Fibroblast of the aortic adventitia (primary cell): ENCODE measurements at regions not wholly inside any gene's neighbourhood (a gene's known extent, or its start where the extent isn't known, plus 50 kb on each side); places are given as distances from the start of the nearest gene placed in this dataset.
"Not testable (repeated sequence)": the region's sequence is repeated elsewhere in the genome, so short reads cannot be mapped to it uniquely, and the experiment has no call there.

Experiments used
- DNase-seq: peaks from one replicate; pipeline ENCODE4 v3.0.0-alpha.2; 2010; ENCODE audit warnings: low read depth
- H3K4me3 ChIP-seq: 2 replicates; pipeline ENCODE4 v1.5.1; 2011; ENCODE audit warnings: low read depth, mild to moderate bottlenecking, control low read depth, low read length, moderate library complexity

DNA sequence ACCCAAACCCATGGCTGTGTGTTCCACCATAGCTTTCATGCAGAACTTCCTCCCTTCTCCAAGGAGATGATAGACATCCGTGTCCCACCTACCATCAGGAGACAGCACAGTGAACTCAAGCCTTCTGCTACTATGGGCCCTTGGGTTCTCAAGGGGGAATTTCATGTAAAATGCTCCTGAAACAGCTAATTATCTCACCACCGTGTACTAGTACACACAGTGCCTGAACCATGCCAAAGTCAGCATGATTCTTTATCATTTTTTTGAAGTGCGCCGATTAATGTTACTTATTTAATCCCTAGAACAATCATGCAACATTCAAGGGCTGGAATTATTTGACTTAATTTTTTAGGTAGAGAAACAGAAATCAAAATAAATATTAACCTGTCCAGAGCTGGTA lies 147.2 kb downstream of the PPIAL4A start:
- not testable (repeated sequence) for H3K4me3 ChIP-seq, DNase-seq

DNA sequence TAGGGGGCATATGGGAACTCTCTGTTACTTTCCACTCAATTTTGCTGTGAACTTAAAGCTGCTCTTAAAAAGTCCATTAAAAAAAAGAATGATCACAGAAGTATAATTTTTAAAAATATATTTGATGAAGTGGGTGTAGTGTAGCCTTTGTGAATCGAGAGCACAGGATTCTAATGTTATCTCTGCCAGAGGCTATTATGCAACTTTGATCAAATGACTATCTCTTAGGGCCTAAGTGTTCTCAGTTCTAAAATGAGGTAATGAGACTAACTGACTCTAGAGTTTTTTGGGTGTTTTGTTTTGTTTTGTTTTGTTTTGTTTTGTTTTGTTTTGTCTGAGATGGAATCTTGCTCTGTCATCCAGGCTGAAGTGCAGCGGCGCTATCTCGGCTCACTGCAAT lies 143.2 kb downstream of the FAM72B start:
- not testable (repeated sequence) for H3K4me3 ChIP-seq, DNase-seq

GRCh38 chr1:121041497-121041896 lies 142.6 kb downstream of the FAM72B start:
- DNase-seq, H3K4me3 ChIP-seq: not testable (repeated sequence)

GRCh38 chr1:121042882-121043281 lies 141.3 kb downstream of the FAM72B start:
- not testable (repeated sequence) for H3K4me3 ChIP-seq, DNase-seq

GRCh38 chr1:121048293-121048752 lies 135.8 kb downstream of the FAM72B start:
- H3K4me3 ChIP-seq, DNase-seq: not testable (repeated sequence)

DNA sequence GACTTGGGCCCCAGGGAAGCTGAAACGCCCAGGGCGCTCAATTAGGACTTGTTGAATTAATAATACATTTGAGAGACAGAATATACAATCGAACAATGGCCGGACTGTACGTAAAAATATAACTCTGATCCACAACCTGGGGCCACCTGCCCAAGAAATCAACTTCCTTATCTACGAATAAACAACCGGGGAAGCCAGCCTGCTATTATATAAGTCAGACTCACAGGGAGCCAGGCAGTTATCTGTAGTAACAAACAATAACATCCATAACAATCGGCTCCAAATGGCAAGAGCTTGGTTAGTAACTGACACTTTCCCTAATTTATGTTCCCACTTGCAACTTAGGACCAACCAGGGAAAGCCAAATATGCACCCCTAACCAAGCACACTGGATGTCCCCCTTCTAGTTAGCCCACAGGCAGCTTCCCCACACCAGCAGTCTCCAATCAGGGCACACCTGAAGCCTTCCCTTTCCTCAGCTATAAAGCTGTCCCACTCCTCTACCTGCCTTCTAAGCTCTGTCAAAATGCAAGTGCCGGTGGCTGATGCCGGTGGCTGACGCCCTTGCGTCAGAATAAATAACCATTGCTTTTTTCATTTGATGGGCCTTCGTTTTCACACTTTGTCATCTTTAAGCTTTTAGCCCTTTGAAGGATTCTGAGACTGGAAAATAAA lies 135.2 kb downstream of the FAM72B start:
- DNase-seq, H3K4me3 ChIP-seq: not testable (repeated sequence)

DNA sequence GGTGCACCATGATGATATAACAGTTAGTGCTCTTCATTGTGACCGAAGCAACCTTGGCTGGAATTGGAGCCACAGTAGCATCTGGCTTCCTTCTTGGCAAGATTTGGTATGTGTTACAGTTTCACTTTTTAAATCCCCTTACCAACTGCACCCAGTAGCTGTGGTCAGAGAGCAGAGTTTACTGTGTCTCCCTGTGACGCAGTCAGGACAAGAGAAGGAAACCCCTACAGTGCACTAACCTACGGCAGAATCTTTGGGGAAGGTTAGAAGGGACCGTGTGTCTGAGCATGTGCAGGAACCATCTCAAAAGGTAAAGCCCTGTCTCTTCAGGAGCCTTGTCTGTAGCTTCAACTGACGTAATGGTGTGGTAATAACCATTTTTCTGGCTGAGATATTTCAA lies 134.0 kb downstream of the FAM72B start:
- not testable (repeated sequence) for DNase-seq, H3K4me3 ChIP-seq

DNA sequence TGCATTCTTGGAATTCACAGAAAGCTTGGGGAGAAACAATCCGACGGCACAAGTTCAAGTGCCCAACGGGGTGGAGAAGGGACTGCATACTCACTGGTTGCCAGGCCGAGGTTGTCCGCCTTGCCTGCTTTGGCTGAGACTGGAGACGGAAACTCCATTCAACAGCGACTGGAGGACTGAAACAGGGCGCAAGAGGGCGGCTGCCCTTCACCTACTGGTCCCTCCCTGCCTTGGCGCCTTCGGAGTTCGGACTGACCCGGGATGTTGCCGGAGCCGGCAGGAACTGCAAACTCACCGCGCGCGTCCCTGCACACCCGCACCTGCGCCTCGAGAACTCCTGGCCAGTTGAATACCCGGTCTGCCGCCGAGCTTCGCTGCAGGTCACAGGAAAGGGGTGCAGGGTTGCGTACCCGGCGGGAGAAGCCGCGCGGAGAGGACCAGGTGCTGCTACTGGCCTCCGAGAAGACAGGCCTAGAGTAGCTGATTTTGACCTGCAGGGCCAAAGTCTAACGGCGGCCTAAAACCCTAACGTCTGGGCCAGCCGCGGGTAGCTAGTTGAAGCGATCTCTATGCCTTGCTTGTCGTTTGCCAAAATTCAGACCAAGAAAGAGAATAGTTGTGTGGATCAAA lies 132.9 kb downstream of the FAM72B start:
- DNase-seq, H3K4me3 ChIP-seq: not testable (repeated sequence)

DNA sequence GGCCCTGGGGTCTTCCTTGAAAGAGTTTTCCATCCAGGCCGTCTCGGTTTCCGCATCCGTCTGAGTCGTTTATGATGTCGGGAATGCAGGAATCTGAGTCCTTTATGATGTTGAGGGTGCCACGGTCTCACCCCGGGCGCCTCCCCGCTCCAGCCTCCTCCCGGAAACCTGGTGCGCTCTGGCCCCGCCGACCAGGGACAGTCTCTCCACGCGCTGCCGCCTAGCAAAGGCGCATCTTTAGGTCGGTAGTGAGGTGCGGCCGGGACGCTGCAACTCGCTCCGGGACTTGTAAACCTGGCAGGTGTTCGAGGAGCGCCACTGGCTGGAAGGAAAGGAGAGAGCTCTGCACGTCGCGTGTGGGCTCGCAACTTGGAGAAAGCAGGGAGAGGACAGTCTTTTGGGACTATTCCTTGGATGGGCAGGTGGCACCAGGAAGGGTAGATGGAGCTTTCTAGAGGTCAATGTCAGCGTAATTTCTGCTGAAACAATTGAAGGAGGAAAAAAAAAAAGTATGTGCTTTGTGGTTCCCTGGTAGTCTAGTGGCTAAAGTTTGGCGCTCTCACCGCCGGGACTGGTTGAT lies 132.0 kb downstream of the FAM72B start:
- H3K4me3 ChIP-seq, DNase-seq: not testable (repeated sequence)

GRCh38 chr1:121054928-121055327 lies 129.2 kb downstream of the FAM72B start:
- peak; percentile 32 for DNase-seq
- not testable (repeated sequence) for H3K4me3 ChIP-seq

DNA sequence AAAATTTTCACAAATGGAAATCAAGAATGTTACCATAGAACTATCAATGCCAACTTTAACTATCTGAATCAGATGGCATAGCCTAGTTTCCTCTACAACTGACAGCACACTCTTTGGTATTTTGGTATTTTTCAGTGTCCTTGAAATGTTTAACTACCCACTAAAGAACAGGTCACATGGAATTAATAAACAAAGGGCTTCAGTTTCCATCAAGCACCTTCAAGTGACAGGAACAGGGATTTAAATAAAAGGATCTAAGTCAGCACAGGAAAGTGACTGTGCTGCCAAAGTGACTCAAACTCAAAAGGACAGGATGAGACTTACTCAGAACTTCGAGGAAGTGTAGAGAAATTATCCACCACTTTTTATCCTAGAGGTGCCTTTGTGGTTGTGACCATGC lies 117.2 kb downstream of the FAM72B start:
- not testable (repeated sequence) for H3K4me3 ChIP-seq, DNase-seq

DNA sequence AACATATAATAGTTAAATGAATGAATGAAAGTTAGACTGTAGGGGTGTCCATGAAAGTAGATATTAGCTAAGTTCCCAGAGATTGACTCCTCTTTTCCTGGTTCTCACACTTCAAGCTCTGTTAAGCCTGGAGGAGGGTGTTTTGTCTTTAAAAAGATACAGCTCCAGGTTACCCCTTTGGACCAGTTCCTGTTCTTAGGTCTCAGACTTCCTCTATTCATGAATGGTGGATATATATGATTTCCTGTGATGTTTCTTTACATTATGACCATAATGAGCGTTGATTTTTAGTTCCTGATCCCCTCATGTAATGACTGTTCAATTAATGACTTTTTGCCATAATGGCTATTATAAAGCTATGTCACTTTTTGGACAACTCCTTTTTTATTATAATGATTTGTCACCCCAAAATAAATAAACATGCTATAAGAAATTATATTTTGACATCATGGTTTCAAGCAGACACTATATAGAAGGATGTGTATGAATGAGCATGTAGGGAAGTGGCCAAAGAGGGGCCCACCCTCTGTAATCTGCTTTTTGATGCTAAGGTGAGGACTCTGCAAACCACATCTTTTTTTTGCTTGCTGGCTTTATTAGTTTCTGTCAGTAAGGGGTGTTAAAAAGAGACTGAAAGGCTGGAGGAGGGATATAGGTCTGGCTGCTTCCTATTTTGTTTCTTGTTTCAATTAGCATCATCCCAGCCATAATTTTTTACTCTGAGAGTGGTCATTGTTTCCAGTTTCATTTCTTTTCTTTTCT lies 115.2 kb downstream of the FAM72B start:
- DNase-seq, H3K4me3 ChIP-seq: not testable (repeated sequence)

DNA sequence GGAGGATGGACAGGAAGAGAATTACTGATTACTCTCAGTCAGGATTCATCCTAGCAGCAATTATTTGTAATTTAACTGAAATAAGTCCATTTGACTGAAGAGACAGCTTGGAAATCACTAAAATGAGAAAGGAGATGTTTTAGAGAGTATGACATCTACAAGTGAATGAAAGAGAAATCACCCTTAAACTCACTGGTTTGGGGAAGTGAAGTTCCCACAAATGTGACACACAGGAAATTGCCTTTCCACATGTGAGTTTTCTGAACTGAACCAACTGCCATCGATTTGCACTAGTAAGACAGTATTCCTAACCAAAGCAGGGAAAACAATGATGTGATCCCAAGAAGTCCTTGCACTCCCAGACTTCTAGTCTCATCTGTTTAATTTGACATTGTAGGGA lies 110.3 kb downstream of the FAM72B start:
- not testable (repeated sequence) for H3K4me3 ChIP-seq, DNase-seq

DNA sequence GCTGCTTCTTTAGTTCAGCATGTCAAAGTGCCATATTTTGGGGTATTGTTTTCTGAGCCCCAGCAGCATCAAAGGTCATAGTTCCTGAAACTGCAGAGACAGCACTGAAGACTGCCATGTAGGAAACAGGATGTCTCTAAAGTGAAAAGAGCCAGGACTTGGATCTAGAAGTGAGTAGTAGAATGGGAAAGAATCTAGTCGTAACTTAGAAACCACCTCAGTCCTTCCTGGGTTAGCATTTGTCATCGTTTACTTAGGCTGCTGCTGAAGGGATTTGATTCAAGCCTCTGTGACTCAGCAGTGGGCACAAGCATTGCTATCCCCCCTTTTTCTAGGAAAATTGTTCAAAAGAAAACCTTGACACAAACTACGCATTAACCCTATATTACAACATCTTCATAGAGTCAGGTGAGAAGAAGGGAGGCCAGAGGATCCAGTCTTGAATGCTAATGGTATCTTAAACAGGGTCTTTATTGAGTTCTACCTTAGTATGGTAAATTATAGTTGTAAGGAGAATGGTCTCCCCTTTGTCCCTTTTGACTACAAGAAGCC lies 108.8 kb downstream of the FAM72B start:
- H3K4me3 ChIP-seq, DNase-seq: not testable (repeated sequence)

- H3K4me3 ChIP-seq, DNase-seq: not testable (repeated sequence)
These were observed 107.5 kb downstream of the FAM72B start for GRCh38 chr1:121076674-121077073.

- not testable (repeated sequence) for H3K4me3 ChIP-seq, DNase-seq
These were observed 104.5 kb downstream of the FAM72B start for GRCh38 chr1:121079655-121080054.

- H3K4me3 ChIP-seq, DNase-seq: not testable (repeated sequence)
These were observed 103.8 kb downstream of the FAM72B start for GRCh38 chr1:121080197-121080903.

DNA sequence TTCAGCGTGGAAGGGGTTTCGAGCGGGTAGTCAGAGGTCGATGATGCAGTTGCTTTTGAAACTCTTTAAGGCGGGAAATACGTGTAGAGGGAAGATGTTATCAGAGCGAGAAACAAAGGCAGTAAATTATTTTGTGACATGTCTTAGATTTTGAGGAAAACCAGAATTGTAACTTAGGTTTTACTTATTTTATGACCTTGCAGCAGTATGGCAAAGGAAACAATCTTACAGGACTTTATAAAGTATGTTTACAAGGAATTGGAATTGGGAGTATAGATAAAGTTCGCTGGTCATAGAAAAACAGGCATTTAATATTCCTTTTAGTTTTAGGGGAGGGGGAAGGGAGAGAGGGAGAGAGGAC lies 103.3 kb downstream of the FAM72B start:
- not testable (repeated sequence) for DNase-seq, H3K4me3 ChIP-seq
